RWPE2 (cell line): ENCODE measurements at regions not wholly inside any gene's neighbourhood (a gene's known extent, or its start where the extent isn't known, plus 50 kb on each side); places are given as distances from the start of the nearest gene placed in this dataset.

ENCODE experiments used
- ATAC-seq: fragments of 200-7000 bp; cut with Tn5 transposase; 3 replicates; pipeline ENCODE4 v1.9.1; 2021; ENCODE audit warnings: low read depth
- DNase-seq: peaks from one replicate; pipeline ENCODE4 v3.0.0-alpha.2; 2020; ENCODE audit warnings: low spot score
- H3K27ac ChIP-seq: fragments of 450-650 bp; 2 replicates; pipeline ENCODE4 v1.5.1; 2017; ENCODE audit warnings: mild to moderate bottlenecking; ENCODE audit not compliant: poor library complexity, severe bottlenecking
- H3K27me3 ChIP-seq: fragments of 250-450 bp; sonication (Bioruptor Pico); 2 replicates; pipeline ENCODE4 v1.5.1; 2021; ENCODE audit warnings: mild to moderate bottlenecking, moderate library complexity; ENCODE audit not compliant: insufficient read depth, poor library complexity, severe bottlenecking
- H3K36me3 ChIP-seq: fragments of 250-450 bp; sonication (Bioruptor Pico); 2 replicates; pipeline ENCODE4 v1.5.1; 2020; ENCODE audit warnings: low read depth, mild to moderate bottlenecking, moderate library complexity
- H3K4me1 ChIP-seq: fragments of 250-450 bp; sonication (Bioruptor Pico); 2 replicates; pipeline ENCODE4 v1.5.1; 2021; ENCODE audit warnings: mild to moderate bottlenecking, moderate library complexity; ENCODE audit not compliant: insufficient read depth, poor library complexity, severe bottlenecking
- H3K4me3 ChIP-seq: fragments of 250-450 bp; sonication (Bioruptor Pico); 2 replicates; pipeline ENCODE4 v1.5.1; 2021; ENCODE audit warnings: mild to moderate bottlenecking, moderate library complexity; ENCODE audit not compliant: severe bottlenecking
- H3K9me3 ChIP-seq: fragments of 250-450 bp; sonication (Bioruptor Pico); 2 replicates; pipeline ENCODE4 v1.5.1; 2021; ENCODE audit warnings: mild to moderate bottlenecking, moderate library complexity; ENCODE audit not compliant: severe bottlenecking
- CTCF ChIP-seq: fragments of 450-650 bp; IDR thresholded peaks from one replicate; pipeline ENCODE4 v1.5.1; 2017; ENCODE audit warnings: mild to moderate bottlenecking, moderate library complexity; ENCODE audit not compliant: poor library complexity, severe bottlenecking

GRCh38 chr3:187448674-187449073, 80.5 kb downstream of the RTP4 start:
- H3K27me3 ChIP-seq = no peaks in the 10 kb centered on the region
- H3K9me3 ChIP-seq = no peaks in the 10 kb centered on the region
- H3K4me3 ChIP-seq = no peak overlapping the region
- no peak for TF ChIP-seq CTCF
- H3K27ac ChIP-seq = no peak overlapping the region
- no peak for DNase-seq
- H3K36me3 ChIP-seq = no peaks in the 10 kb centered on the region
- H3K4me1 ChIP-seq = no peaks in the 10 kb centered on the region
- ATAC-seq = no peak

GRCh38 chr3:187447737-187448136, 79.6 kb downstream of the RTP4 start:
- DNase-seq (no peak), ATAC-seq (no peak)
- no peaks in the 10 kb centered on the region for H3K36me3 ChIP-seq
- no peak overlapping the region for H3K4me3 ChIP-seq
- no peak overlapping the region for H3K27ac ChIP-seq
- H3K27me3 ChIP-seq = no peaks in the 10 kb centered on the region
- no peak for TF ChIP-seq CTCF
- H3K9me3 ChIP-seq = no peaks in the 10 kb centered on the region
- H3K4me1 ChIP-seq = no peaks in the 10 kb centered on the region

GRCh38 chr3:187445356-187445755, 77.2 kb downstream of the RTP4 start:
- Histone ChIP-seq H3K36me3 (no peaks in the 10 kb centered on the region), H3K9me3 (no peaks in the 10 kb centered on the region), H3K4me3 (no peak overlapping the region), H3K4me1 (no peaks in the 10 kb centered on the region), H3K27ac (no peak overlapping the region), H3K27me3 (no peaks in the 10 kb centered on the region)
- no peak for ATAC-seq
- no peak for TF ChIP-seq CTCF
- no peak for DNase-seq

GRCh38 chr3:187434524-187434923, 66.3 kb downstream of the RTP4 start:
- Histone ChIP-seq H3K4me3 (no peak overlapping the region), H3K4me1 (no peaks in the 10 kb centered on the region), H3K27ac (no peak overlapping the region), H3K9me3 (no peaks in the 10 kb centered on the region), H3K36me3 (no peaks in the 10 kb centered on the region), H3K27me3 (peaks cover 2% of the 10 kb centered on the region)
- ATAC-seq (no peak), DNase-seq (no peak)
- TF ChIP-seq CTCF = no peak

GRCh38 chr3:187430576-187430975, 62.4 kb downstream of the RTP4 start:
- Histone ChIP-seq H3K27ac (no peak overlapping the region), H3K4me3 (no peak overlapping the region), H3K27me3 (peaks cover 4% of the 10 kb centered on the region), H3K36me3 (no peaks in the 10 kb centered on the region), H3K4me1 (no peaks in the 10 kb centered on the region), H3K9me3 (no peaks in the 10 kb centered on the region)
- ATAC-seq (no peak), DNase-seq (no peak)
- no peak for TF ChIP-seq CTCF
